ENCODE measurements at regions not wholly inside any gene's neighbourhood (a gene's known extent, or its start where the extent isn't known, plus 50 kb on each side); places are given as distances from the start of the nearest gene placed in this dataset.

DNA sequence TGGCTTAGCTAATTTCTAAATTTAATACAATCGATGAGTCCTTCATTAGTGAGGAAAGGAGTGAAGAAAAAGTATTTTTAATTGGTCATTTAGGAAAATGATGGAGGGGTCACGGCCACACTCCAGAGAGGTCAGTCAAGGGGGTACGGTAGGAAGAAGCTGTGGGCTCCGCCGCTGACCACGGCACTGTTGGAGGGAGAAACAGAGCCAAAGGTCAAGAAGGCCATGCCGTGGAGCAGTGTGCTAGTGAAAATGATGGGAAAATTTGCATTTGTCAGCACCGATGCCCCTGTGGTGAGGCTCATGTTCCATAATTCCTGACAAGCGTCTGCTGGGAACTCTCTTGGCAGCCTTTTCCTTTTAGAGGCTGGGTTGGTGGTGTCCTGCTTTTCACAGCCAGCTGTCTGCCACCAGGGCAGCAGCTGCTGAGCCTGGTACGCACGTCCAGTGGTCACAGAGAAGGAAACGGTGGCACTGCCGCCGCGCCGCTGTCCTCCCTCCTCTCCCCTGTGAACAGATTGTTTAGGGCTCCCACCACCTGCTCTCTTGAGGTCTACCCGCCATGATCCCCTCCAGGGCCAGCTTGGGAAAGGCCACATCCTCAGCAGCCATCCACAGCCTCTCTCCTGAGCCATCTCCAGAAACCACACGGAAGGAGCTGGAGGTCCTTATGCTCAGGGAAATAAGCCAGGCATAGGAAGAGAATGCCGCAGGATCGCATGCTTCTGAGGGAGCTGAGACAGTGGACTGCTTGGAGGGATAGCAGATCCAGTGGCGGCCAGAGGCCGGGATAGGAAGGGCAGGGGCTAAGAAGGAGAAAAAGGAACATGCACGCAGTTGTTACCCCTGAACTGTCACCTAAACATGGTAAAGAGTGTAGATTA, 263.7 kb upstream of the PPP2R2D start:
- no peak overlapping the region for H3K4me3 ChIP-seq (ENCODE audit: low read depth, low read length)
- TF ChIP-seq, protein P1, sequence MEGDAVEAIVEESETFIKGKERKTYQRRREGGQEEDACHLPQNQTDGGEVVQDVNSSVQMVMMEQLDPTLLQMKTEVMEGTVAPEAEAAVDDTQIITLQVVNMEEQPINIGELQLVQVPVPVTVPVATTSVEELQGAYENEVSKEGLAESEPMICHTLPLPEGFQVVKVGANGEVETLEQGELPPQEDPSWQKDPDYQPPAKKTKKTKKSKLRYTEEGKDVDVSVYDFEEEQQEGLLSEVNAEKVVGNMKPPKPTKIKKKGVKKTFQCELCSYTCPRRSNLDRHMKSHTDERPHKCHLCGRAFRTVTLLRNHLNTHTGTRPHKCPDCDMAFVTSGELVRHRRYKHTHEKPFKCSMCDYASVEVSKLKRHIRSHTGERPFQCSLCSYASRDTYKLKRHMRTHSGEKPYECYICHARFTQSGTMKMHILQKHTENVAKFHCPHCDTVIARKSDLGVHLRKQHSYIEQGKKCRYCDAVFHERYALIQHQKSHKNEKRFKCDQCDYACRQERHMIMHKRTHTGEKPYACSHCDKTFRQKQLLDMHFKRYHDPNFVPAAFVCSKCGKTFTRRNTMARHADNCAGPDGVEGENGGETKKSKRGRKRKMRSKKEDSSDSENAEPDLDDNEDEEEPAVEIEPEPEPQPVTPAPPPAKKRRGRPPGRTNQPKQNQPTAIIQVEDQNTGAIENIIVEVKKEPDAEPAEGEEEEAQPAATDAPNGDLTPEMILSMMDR (IDR thresholded peaks at IDR 0.05; ENCODE audit: borderline replicate concordance, insufficient read depth, low read depth, low read length) = no peak

- no peak overlapping the region for H3K4me3 ChIP-seq (ENCODE audit: low read depth, low read length)
- TF ChIP-seq, protein P1 (IDR thresholded peaks at IDR 0.05; ENCODE audit: borderline replicate concordance, insufficient read depth, low read depth, low read length) = no peak
Measured at GRCh38 chr10:131638049-131638879, 262.5 kb upstream of the PPP2R2D start.

DNA sequence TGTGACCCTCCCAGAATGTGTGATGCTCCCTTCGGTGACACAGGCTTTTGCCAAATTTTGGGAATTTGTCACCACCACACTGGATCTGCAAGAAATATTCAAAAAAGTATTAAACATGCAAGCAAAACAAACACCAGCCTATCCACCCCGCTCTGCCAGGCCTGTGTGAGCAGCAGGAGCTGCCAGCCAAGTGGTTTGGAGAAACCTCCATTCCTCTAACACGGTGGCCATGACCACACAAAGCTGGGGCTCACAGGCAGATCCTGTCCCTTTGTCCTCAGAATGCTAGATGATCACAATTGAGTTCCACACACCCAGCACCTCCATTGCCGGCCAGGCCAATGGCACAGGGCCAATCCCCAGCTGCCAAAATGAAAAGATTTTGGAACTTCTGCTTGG, 261.9 kb upstream of the PPP2R2D start:
- H3K4me3 ChIP-seq (ENCODE audit: low read depth, low read length) = no peak overlapping the region
- TF ChIP-seq, protein P1 (IDR thresholded peaks at IDR 0.05; ENCODE audit: borderline replicate concordance, insufficient read depth, low read depth, low read length) = no peak

GRCh38 chr10:131640045-131640644, 260.7 kb upstream of the PPP2R2D start:
- TF ChIP-seq, protein P1 (IDR thresholded peaks at IDR 0.05; ENCODE audit: borderline replicate concordance, insufficient read depth, low read depth, low read length) = no peak

DNA sequence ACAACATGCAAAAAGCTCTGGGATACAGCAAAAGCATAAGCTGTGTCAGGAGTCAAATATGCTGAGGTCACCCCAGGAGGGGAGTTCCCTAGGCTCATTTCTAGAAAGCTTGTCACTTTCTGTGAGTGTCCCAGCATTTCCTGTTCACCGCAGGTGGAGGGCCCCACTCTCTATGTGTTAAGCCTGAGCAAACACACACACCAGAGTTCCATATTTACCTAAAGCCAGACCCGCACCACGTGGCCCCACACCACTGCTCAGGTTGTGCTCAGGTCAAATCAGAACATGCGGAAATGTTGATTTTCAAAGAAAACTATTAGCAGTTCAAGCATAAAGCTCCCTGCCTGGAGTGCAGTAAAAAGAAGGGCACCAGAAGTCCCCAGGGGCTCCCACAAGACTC, 259.6 kb upstream of the PPP2R2D start:
- TF ChIP-seq, protein P1 (IDR thresholded peaks at IDR 0.05; ENCODE audit: borderline replicate concordance, insufficient read depth, low read depth, low read length) = no peak
- no peak overlapping the region for H3K4me3 ChIP-seq (ENCODE audit: low read depth, low read length)

More at GRCh38 chr10:131640045-131640644, 260.7 kb upstream of the PPP2R2D start:
- no peak overlapping the region for H3K4me3 ChIP-seq (ENCODE audit: low read depth, low read length)

DNA sequence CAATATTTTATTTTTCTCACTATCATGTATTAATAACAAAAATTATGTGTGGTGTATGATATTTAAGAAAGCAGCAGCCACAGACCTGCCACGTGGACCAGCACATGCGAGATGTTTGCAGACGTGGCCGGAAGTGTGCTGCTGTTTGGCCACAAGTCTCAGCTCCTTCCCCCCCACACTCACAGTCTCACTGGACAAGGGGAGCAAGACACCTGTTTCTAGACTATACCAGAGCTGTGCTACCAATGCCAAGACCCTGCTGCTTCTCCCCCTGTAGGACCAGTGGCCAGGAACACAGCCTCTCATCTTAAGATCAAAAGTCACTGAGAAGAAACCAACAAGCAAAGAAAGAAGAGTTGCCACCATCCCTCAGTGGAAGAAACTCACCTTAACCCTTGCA, 258.9 kb upstream of the PPP2R2D start:
- TF ChIP-seq, protein P1 (IDR thresholded peaks at IDR 0.05; ENCODE audit: borderline replicate concordance, insufficient read depth, low read depth, low read length) = no peak
- no peak overlapping the region for H3K4me3 ChIP-seq (ENCODE audit: low read depth, low read length)
